ENCODE measurements at regions not wholly inside any gene's neighbourhood (a gene's known extent, or its start where the extent isn't known, plus 50 kb on each side); places are given as distances from the start of the nearest gene placed in this dataset.
A peak's percentile ranks its signal among the peaks of the same experiment; 100 is the strongest.
"Not testable (repeated sequence)": the region's sequence is repeated elsewhere in the genome, so short reads cannot be mapped to it uniquely, and the experiment has no call there.

GRCh38 chr10:53430127-53430891 lies 657.7 kb upstream of the MBL2 start:
- DNase-seq: no peak

GRCh38 chr10:53422223-53422888 lies 649.8 kb upstream of the MBL2 start:
- no peak for DNase-seq

- no peak for DNase-seq
Measured at GRCh38 chr10:53412651-53413050, 640.1 kb upstream of the MBL2 start.

GRCh38 chr10:53406532-53406931 lies 633.9 kb upstream of the MBL2 start:
- DNase-seq: no peak

- peak; percentile 54 for DNase-seq
Measured at GRCh38 chr10:53403688-53404087, 631.1 kb upstream of the MBL2 start.

GRCh38 chr10:53402594-53402993 lies 630.0 kb upstream of the MBL2 start:
- no peak for DNase-seq

GRCh38 chr10:53401536-53401935 lies 629.0 kb upstream of the MBL2 start:
- DNase-seq: no peak

GRCh38 chr10:53396876-53397275 lies 624.3 kb upstream of the MBL2 start:
- DNase-seq: peak; percentile 14

- no peak for DNase-seq
Measured at GRCh38 chr10:53395449-53395848, 622.9 kb upstream of the MBL2 start.

- DNase-seq: no peak
Measured at GRCh38 chr10:53387562-53387961, 615.0 kb upstream of the MBL2 start.

- no peak for DNase-seq
Measured at GRCh38 chr10:53382543-53382942, 610.0 kb upstream of the MBL2 start.

GRCh38 chr10:53379956-53380355 lies 607.4 kb upstream of the MBL2 start:
- DNase-seq: no peak

- no peak for DNase-seq
Measured at GRCh38 chr10:53370347-53370746, 597.8 kb upstream of the MBL2 start.

GRCh38 chr10:53361936-53362335 lies 589.4 kb upstream of the MBL2 start:
- DNase-seq: no peak

GRCh38 chr10:53361281-53361680 lies 588.7 kb upstream of the MBL2 start:
- DNase-seq: no peak

GRCh38 chr10:53358978-53359377 lies 586.4 kb upstream of the MBL2 start:
- not testable (repeated sequence) for DNase-seq

- no peak for DNase-seq
Measured at GRCh38 chr10:53358536-53358935, 586.0 kb upstream of the MBL2 start.

- no peak for DNase-seq
Measured at GRCh38 chr10:53357587-53357986, 585.0 kb upstream of the MBL2 start.

GRCh38 chr10:53356616-53357349 lies 584.2 kb upstream of the MBL2 start:
- DNase-seq: no peak

GRCh38 chr10:53342531-53342930 lies 569.9 kb upstream of the MBL2 start:
- not testable (repeated sequence) for DNase-seq

GRCh38 chr10:53338199-53338598 lies 565.6 kb upstream of the MBL2 start:
- DNase-seq: not testable (repeated sequence)

GRCh38 chr10:53335803-53336422 lies 563.3 kb upstream of the MBL2 start:
- not testable (repeated sequence) for DNase-seq

- DNase-seq: no peak
Measured at GRCh38 chr10:53331460-53331859, 558.9 kb upstream of the MBL2 start.
